ENCODE measurements at regions not wholly inside any gene's neighbourhood (a gene's known extent, or its start where the extent isn't known, plus 50 kb on each side); places are given as distances from the start of the nearest gene placed in this dataset.

DNA sequence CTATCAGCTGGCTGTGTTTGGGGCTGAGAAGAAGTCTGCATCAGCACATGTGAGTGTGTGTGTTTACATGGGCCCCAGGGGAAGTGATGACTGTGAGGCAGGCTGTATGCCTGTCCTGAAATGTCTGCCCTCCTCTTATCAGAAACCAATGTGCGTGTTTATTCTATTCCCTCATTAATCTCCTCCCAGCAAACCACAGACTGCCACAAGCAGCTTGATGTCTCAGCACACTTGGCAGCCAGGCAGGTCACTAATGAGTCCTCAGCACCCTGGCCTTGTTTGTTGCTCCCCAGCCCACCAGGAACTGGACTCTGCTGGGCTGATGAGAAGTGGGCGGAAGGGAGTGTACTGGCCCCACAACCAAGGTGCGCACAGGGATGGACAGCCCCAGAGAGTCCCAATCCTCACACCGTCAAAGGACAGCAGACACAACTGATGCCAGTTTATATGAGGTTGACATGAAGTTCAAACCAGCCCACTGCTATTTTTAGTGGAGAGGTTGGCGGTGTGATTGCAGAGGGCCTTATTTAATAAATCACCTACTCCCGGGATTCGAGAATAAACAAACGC, 225.8 kb downstream of the ETS1 start:
- DNase-seq: no peak

DNA sequence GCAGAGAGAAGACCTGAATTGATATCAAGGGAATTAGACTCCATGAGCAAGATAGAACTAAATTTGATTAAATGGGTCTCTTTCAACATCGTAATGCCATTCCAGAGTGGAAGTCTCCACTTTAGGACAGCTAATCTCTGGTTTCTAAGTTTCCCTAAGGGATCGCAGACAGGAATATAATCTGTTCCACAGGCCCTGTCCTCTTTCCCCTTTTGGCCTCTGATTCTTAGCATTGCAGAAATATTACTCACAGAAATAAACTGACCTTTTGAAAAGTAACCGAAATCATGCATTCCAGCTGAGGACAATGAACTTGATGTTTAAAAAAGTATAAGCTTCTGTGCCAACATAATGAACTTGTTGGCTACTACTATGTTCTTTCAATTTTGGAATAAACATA, 227.8 kb downstream of the ETS1 start:
- DNase-seq: no peak

DNA sequence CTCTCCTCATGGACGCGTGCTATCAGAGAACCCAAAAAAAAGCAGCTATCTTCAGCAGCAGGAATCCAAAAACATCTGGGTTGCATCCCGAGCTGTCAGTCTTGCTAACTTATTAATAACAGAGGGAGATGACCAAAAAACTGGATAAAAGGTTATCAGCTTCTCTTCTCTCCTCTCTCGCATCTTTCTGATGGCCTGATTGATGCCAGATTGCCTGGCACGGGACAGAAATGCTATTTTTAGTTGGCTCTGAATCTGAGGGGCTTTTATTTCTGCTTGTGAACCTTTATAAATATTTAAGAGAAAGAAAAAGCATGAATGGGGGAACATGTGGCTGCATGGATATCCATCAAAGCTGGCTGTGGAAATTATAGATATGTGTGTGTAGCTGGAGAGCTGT, 230.3 kb downstream of the ETS1 start:
- DNase-seq: no peak

DNA sequence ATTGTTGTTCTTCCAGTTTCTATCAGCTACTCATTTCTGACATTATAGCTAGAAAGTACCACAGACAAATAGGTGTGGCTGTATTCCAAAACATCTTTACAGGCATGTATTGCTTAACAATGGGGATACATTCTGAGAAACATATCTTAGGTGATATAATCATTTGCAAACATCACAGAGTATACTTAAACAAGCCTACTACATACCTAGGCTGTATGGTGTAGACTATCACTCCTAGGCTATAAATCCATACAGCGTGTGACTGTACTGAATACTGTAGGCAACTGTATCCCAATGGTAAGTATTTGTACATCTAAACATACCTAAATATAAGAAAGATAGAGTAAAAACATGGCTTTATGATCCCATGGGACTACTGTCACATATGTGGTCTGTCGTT, 231.8 kb downstream of the ETS1 start:
- no peak for DNase-seq

DNA sequence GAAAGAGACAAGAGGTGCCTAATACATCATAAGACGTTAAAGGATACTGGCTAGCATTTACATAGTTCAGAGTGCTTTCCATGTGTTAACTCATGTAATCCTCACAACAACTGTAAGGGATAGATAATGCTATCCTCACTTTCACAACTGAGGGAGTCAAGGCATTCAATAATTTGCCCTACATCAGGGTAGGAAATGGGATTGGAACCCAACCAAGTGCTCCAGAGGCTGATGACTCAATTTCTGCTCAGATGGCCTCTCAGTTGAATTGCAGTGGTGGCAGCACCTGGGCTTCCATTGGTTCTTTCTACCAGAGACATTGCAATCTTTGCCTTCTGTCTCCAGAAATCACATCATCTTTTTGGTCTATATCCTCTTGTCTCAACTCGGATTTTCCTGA, 232.9 kb downstream of the ETS1 start:
- DNase-seq: no peak

GRCh38 chr11:128351168-128351567, 236.2 kb downstream of the ETS1 start:
- DNase-seq: no peak

DNA sequence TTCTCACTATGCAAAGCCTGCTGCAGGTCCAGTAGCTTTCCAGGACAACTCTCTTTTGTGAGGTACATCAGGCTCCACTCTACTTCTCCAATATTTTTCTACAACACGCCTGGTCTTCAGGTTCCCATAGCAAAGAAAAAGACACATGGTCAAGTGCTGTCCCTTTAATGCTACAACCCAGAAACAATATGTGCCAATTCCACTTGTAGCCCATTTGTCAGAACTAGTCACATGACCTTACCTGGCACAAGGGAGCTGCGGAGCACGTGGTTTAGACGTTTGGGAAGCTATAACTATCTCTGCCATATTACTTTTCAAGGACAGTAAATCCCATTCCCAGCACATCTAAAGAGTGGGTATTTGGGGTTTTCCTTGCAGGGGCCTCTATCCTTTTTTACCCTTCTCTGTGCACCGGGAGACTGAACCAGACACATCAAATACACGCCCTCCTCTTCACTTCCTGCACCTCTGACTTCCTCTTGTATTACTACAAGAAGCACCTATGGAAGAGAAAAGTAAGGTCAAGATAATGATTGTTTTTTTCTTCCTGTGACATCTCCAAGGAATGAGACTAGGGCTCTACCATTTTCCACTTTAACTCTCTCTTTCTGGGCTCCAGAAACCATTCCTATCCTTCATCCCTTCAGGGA, 237.6 kb downstream of the ETS1 start:
- DNase-seq: no peak

- no peak for DNase-seq
Measured at GRCh38 chr11:128346804-128347203, 240.6 kb downstream of the ETS1 start.

DNA sequence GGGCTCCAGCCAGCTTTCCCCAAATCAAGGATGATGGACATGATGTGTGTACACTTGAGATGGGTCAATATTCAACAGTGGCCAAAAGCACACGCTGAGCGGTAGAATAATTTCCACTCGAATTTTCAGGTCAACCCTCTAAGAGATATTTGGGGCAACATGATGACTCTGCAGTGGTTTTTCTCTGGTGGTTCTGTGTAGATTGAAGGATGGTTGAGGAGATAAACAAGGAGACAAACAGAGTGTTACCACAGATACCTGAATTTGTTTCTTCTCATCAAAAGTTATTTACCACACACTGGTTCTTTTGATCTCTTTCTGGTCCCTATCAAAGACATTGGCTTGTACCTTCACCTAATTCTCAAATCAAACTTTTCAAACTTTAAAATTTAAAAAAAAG, 242.0 kb downstream of the ETS1 start:
- DNase-seq: no peak

- no peak for DNase-seq
Measured at GRCh38 chr11:128343870-128344269, 243.5 kb downstream of the ETS1 start.

- no peak for DNase-seq
Measured at GRCh38 chr11:128343135-128343514, 244.2 kb downstream of the ETS1 start.

GRCh38 chr11:128342511-128343134, 244.7 kb downstream of the ETS1 start:
- DNase-seq: no peak

- no peak for DNase-seq
Measured at GRCh38 chr11:128341280-128342248, 245.8 kb downstream of the ETS1 start.

- no peak for DNase-seq
Measured at GRCh38 chr11:128339792-128340191, 247.6 kb downstream of the ETS1 start.

GRCh38 chr11:128338811-128339210, 248.5 kb downstream of the ETS1 start:
- no peak for DNase-seq

GRCh38 chr11:128336203-128336602, 251.2 kb downstream of the ETS1 start:
- DNase-seq: no peak

GRCh38 chr11:128335729-128336128, 251.6 kb downstream of the ETS1 start:
- DNase-seq: no peak

DNA sequence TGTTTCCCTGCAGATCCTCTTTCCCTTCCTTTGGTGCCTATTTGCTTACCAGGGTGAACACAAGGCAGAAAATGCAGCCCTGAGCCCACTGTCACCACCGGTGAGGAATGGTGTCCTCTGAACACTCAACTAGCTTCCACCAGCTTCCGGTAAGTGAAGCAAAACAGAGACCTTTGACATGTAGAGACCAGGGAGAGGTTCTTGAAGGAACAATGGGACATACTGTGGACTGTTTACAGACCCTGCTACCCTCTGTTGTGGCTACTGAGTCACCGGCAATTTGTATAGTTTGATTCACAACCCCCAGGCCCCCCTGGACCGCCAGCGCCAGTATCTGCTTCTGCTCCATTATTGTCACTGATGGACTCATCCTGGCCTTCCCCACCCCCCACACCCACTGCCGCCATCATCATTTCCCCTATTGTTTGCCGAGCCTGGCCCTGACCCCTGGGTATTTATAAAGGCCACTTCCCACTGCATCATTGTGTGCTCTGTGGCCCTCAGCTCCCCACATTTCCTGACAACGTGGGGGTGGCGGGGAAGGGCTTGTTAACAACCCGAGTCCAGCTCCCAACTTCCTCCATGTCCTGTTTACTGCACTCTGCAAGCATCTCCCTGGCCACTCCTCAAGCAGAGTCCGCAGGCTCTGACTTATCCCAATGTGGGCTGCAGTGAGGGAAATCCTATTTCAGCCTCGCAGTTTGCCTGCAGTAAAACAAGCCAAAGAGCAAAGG, 252.9 kb downstream of the ETS1 start:
- DNase-seq: no peak

DNA sequence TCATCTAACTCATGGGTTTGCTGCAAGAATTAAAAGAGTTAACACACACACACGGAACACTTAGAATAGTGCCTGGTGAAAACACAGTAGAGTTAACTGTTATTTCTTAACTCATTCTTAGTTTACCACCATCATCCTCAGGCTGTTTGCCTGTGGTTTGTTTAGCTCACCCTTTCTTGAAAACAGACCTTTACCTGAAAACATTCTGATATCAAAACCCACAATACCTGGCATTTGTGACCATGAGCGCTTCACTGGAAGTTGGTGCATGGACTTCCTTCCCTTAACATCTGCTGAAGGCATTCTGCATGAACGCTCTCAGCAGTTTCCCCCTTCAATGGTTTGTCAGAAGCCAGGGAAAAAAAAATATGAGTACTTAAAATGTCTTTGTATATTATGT, 256.0 kb downstream of the ETS1 start:
- no peak for DNase-seq

GRCh38 chr11:128330203-128330602, 257.2 kb downstream of the ETS1 start:
- DNase-seq: no peak

GRCh38 chr11:128328955-128329551, 258.3 kb downstream of the ETS1 start:
- DNase-seq: no peak

DNA sequence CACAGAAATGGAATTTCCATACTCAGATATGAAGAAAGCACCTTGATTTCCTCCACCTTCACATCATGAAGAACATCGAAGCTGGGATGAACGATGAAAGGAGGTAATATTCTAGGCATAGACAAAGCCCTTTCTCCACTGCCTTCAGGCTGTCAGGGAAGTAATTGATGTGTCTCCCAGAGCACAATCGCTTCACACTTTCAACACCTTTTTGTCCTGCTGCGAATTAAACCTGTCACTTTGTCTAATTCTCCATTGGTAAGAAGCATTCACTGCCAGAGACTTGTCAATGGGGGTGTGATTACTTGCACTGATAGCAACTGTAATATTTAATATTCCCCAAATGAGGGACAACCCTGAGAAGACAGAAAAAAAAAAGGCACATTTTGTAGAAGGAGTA, 260.1 kb downstream of the ETS1 start:
- no peak for DNase-seq

Data from NCI-H187 (cell line).